B cell (primary cell): ENCODE measurements at regions not wholly inside any gene's neighbourhood (a gene's known extent, or its start where the extent isn't known, plus 50 kb on each side); places are given as distances from the start of the nearest gene placed in this dataset.

Experiments
- ATAC-seq: fragments of 200-7000 bp; cut with Tn5 transposase; one replicate; pipeline ENCODE4 v1.10.0; 2021; ENCODE audit warnings: low read depth, mild to moderate bottlenecking, moderate number of reproducible peaks, moderate library complexity
- CTCF ChIA-PET: fragments of 350-600 bp; sonication (Branson Sonifier 250); formaldehyde crosslinking; loops from one replicate; lab custom pipeline; 2021; ENCODE audit warnings: antibody characterized with exemption, inconsistent platforms; lab: Charles Lee
- POLR2A ChIA-PET: fragments of 350-600 bp; sonication (Branson Sonifier 250); formaldehyde crosslinking; loops from one replicate; lab custom pipeline; 2021; ENCODE audit warnings: antibody characterized with exemption; lab: Charles Lee
- DNase-seq: peaks from one replicate; pipeline ENCODE4 v3.0.0; 2013
- H2AFZ ChIP-seq: 2 replicates; pipeline ENCODE4 v1.6.1; 2012; ENCODE audit warnings: mild to moderate bottlenecking, low read depth, low read length; ENCODE audit not compliant: insufficient read depth, poor library complexity, severe bottlenecking
- H3K27ac ChIP-seq, 2 donors: 1 replicate in 1 of 2; 2 replicates in 1 of 2; pipeline ENCODE4 v1.5.1; 2012 to 2013; ENCODE audit warnings: low read length in 2 of 2, mild to moderate bottlenecking in 2 of 2, moderate library complexity in 1 of 2
- H3K27me3 ChIP-seq, 4 experiments: fragments of 200-600 bp in 1 of 4; sonication (generic) in 1 of 4; replicated peaks in 1 of 4; 1 replicate in 2 of 4; 2 replicates in 2 of 4; pipeline versions ENCODE4 v1.6.1 to v1.7.0; 2013 to 2016; ENCODE audit warnings: low read length in 3 of 4, mild to moderate bottlenecking in 2 of 4, mixed read lengths in 1 of 4, moderate library complexity in 1 of 4; ENCODE audit not compliant: insufficient read depth in 4 of 4, control insufficient read depth in 3 of 4; ENCODE audit errors: control extremely low read depth in 1 of 4
- H3K36me3 ChIP-seq, 2 experiments: replicated peaks in 1 of 2; 1 replicate in 1 of 2; 2 replicates in 1 of 2; pipeline versions ENCODE4 v1.6.1 to v1.7.1; 2013; ENCODE audit warnings: low read length in 1 of 2; ENCODE audit not compliant: insufficient read depth in 2 of 2, control insufficient read depth in 1 of 2; ENCODE audit errors: control extremely low read depth in 1 of 2, extremely low read depth in 1 of 2
- H3K4me1 ChIP-seq, 2 donors: fragments of 200-600 bp in 1 of 2; sonication (generic) in 1 of 2; 1 replicate in 1 of 2; 2 replicates in 1 of 2; pipeline versions ENCODE4 v1.5.1 to v1.6.1; 2013 to 2017; ENCODE audit warnings: low read length in 2 of 2; ENCODE audit not compliant: control insufficient read depth in 2 of 2, insufficient read depth in 2 of 2
- H3K4me2 ChIP-seq: replicated peaks from 2 replicates; pipeline ENCODE3; 2012; ENCODE audit warnings: mild to moderate bottlenecking, low read depth, low read length; ENCODE audit not compliant: poor library complexity, severe bottlenecking
- H3K4me3 ChIP-seq, 5 experiments: fragments of 200-600 bp in 1 of 5; sonication (generic) in 1 of 5; 1 replicate in 3 of 5; 2 replicates in 2 of 5; pipeline versions ENCODE4 v1.5.1 to v1.7.0; 2011 to 2016; ENCODE audit warnings: low read length in 4 of 5, mild to moderate bottlenecking in 4 of 5, low read depth in 2 of 5, control low read depth in 1 of 5, moderate library complexity in 1 of 5; ENCODE audit not compliant: insufficient read depth in 1 of 5; ENCODE audit errors: control extremely low read depth in 1 of 5, extremely low read depth in 1 of 5
- H3K79me2 ChIP-seq: fragments of 200-600 bp; sonication (generic); one replicate; pipeline ENCODE4 v1.6.0; 2016; ENCODE audit warnings: low read length; ENCODE audit not compliant: control insufficient read depth, insufficient read depth
- H3K9ac ChIP-seq: fragments of 200-600 bp; sonication (generic); 2 replicates; pipeline ENCODE4 v1.6.1; 2017; ENCODE audit warnings: mild to moderate bottlenecking, low read length, moderate library complexity
- H3K9me3 ChIP-seq, 3 donors: one replicate each; pipeline versions ENCODE4 v1.6.1 to v1.7.1; 2013; ENCODE audit warnings: low read length in 2 of 3; ENCODE audit not compliant: control insufficient read depth in 2 of 3, insufficient read depth in 1 of 3; ENCODE audit errors: control extremely low read depth in 1 of 3
- H4K20me1 ChIP-seq: 2 replicates; pipeline ENCODE4 v1.6.0; 2012; ENCODE audit warnings: mild to moderate bottlenecking, low read length; ENCODE audit not compliant: insufficient read depth, control insufficient read depth, poor library complexity, severe bottlenecking
- H3K27ac Mint-ChIP-seq: one replicate; pipeline ENCODE4 v1.8.0; 2021; ENCODE audit warnings: mixed read lengths
- H3K27me3 Mint-ChIP-seq: one replicate; pipeline ENCODE4 v1.8.0; 2021; ENCODE audit warnings: mixed read lengths
- H3K4me1 Mint-ChIP-seq: one replicate; pipeline ENCODE4 v1.8.0; 2021; ENCODE audit warnings: mixed read lengths
- H3K4me3 Mint-ChIP-seq: one replicate; pipeline ENCODE4 v1.8.0; 2021; ENCODE audit warnings: mixed read lengths
- H3K9me3 Mint-ChIP-seq: one replicate; pipeline ENCODE4 v1.8.0; 2022; ENCODE audit warnings: mixed read lengths; ENCODE audit not compliant: insufficient read depth
- CTCF ChIP-seq: fragments of 200-600 bp; IDR thresholded peaks from one replicate; pipeline ENCODE4 v1.8.0; 2022; ENCODE audit warnings: antibody characterized with exemption, mild to moderate bottlenecking
- EZH2 ChIP-seq: IDR thresholded peaks from 2 replicates; pipeline ENCODE4 v1.6.1; 2012; ENCODE audit warnings: borderline replicate concordance, low read depth, mild to moderate bottlenecking, moderate library complexity, low read length; ENCODE audit not compliant: insufficient read depth, poor library complexity, severe bottlenecking
- WGBS: methylation state at CpG from one replicate; pipeline ENCODE4 v1.1.5; 2013; ENCODE audit warnings: missing lambda C conversion rate; ENCODE audit not compliant: insufficient coverage; 5-methylcytosine and 5-hydroxymethylcytosine counted together
- intact Hi-C: fragments of 100-400 bp; cut with micrococcal nuclease; formaldehyde crosslinking; loops from one replicate; pipeline ENCODE4 v1.10.0; 2022

GRCh38 chr9:78149702-78150291, 86.1 kb upstream of the CEP78 start:
- Mint-ChIP-seq H3K9me3 (no peaks in the 10 kb centered on the region), H3K4me1 (peaks cover 6% of the 10 kb centered on the region), H3K27ac (no peak overlapping the region), H3K27me3 (peaks cover 7% of the 10 kb centered on the region), H3K4me3 (no peak overlapping the region)
- Histone ChIP-seq H3K9me3 (peaks cover 0 to 14% (median 0%) of the 10 kb centered on the region in 3 donors), H3K4me2 (peak overlapping the region; percentile 27), H3K27me3 (no peaks in the 10 kb centered on the region), H3K27ac (no peak overlapping the region), H3K4me3 (no peak overlapping the region), H2AFZ (no peak overlapping the region), H3K79me2 (no peaks in the 10 kb centered on the region), H3K4me1 (peaks cover 0 to 8% of the 10 kb centered on the region in 2 donors), H3K36me3 (no peaks in the 10 kb centered on the region), H3K9ac (no peak overlapping the region), H4K20me1 (no peaks in the 10 kb centered on the region)
- intact Hi-C loops, result no loop called here
- WGBS, result 68% methylated on average over 5 of the region's 9 CpGs
- POLR2A ChIA-PET, result no interaction called here
- CTCF ChIA-PET, result no interaction called here
- no peak for ATAC-seq
- no peak for DNase-seq
- TF ChIP-seq EZH2, result no peak
- no peak for TF ChIP-seq CTCF

- Histone ChIP-seq H3K4me2 (no peak overlapping the region), H3K79me2 (no peaks in the 10 kb centered on the region), H3K36me3 (no peaks in the 10 kb centered on the region), H3K9ac (no peak overlapping the region), H4K20me1 (no peaks in the 10 kb centered on the region), H3K27ac (no peak overlapping the region), H3K9me3 (peaks cover 0 to 14% (median 4%) of the 10 kb centered on the region in 3 donors), H3K4me3 (no peak overlapping the region), H2AFZ (no peak overlapping the region), H3K4me1 (peaks cover 0 to 8% of the 10 kb centered on the region in 2 donors), H3K27me3 (peaks cover 0 to 2% (median 0%) of the 10 kb centered on the region in 4 experiments)
- ChIA-PET POLR2A (no interaction called here), CTCF (no interaction called here)
- Mint-ChIP-seq H3K4me3 (no peak overlapping the region), H3K27ac (no peak overlapping the region), H3K4me1 (peaks cover 6% of the 10 kb centered on the region), H3K9me3 (peaks cover 8% of the 10 kb centered on the region), H3K27me3 (peaks cover 3% of the 10 kb centered on the region)
- DNase-seq (no peak), ATAC-seq (no peak)
- intact Hi-C loops, result no loop called here
- TF ChIP-seq EZH2, result no peak
- TF ChIP-seq CTCF, result no peak
Observed at GRCh38 chr9:78146241-78146640, 89.6 kb upstream of the CEP78 start.
